ENCODE measurements at regions not wholly inside any gene's neighbourhood (a gene's known extent, or its start where the extent isn't known, plus 50 kb on each side); places are given as distances from the start of the nearest gene placed in this dataset.
A peak's percentile ranks its signal among the peaks of the same experiment; 100 is the strongest.

DNA sequence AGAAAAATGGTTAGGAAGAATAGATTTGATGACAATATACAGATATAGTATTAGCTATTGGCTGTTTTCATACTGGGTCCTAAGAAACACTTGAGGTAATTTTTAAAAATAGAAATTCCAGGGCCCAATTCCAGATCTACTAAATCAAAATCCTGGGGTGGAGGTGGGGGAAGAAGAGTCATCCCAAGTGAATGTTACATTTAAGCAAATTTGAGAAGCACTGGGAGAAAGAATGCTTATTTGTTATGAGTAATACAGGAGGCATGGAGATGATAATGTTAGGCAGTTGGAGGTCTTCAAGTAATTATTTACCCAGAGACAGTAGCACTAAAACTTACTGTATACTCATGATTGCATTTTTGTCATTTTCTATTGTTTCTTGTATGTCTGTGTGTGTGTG lies 93.0 kb upstream of the DAB2 start:
- DNase-seq (ENCODE audit: low read depth in 1 of 2, low spot score in 1 of 2) = peak; percentile 15 to 75
- H3K4me2 ChIP-seq = peak overlapping the region; percentile 64
- no peak overlapping the region for H3K4me3 ChIP-seq
- H3K4me1 ChIP-seq = peaks cover 54% of the 10 kb centered on the region
- H3K27ac ChIP-seq = peak overlapping the region in 1 of 2 experiments; percentile 63; a peak in 3 of 6 replicates
- CTCF ChIA-PET = interaction anchor here (0.7 to 1.5 kb wide), 4 partner anchors 9 to 93 kb away, joined by 3 to 6 read pairs (median 4); partner anchors contain the start of gene DAB2
- no peaks in the 10 kb centered on the region for H3K9me3 ChIP-seq
- POLR2A ChIA-PET = interaction anchor here (2.0 kb wide), 1 partner anchor 94 kb away, joined by 8 read pairs; the partner anchor contains the start of gene DAB2
- ATAC-seq = peak; percentile 91
- FAIRE-seq = peak; percentile 49
- TF ChIP-seq RNF2 (IDR thresholded peaks at IDR 0.05; ENCODE audit: borderline replicate concordance, low read depth) = no peak
- TF ChIP-seq, protein P1, sequence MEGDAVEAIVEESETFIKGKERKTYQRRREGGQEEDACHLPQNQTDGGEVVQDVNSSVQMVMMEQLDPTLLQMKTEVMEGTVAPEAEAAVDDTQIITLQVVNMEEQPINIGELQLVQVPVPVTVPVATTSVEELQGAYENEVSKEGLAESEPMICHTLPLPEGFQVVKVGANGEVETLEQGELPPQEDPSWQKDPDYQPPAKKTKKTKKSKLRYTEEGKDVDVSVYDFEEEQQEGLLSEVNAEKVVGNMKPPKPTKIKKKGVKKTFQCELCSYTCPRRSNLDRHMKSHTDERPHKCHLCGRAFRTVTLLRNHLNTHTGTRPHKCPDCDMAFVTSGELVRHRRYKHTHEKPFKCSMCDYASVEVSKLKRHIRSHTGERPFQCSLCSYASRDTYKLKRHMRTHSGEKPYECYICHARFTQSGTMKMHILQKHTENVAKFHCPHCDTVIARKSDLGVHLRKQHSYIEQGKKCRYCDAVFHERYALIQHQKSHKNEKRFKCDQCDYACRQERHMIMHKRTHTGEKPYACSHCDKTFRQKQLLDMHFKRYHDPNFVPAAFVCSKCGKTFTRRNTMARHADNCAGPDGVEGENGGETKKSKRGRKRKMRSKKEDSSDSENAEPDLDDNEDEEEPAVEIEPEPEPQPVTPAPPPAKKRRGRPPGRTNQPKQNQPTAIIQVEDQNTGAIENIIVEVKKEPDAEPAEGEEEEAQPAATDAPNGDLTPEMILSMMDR (IDR thresholded peaks at IDR 0.05) = no peak
- TF ChIP-seq FOSL2 (IDR thresholded peaks at IDR 0.05) = peak; percentile 92
- peak; percentile 88 for TF ChIP-seq FOSL2 (CRISPR knock-in tag; IDR thresholded peaks at IDR 0.05)
- no peak for TF ChIP-seq CBX2 (IDR thresholded peaks at IDR 0.05; ENCODE audit: borderline replicate concordance, low read depth)
- TF ChIP-seq, protein P2, sequence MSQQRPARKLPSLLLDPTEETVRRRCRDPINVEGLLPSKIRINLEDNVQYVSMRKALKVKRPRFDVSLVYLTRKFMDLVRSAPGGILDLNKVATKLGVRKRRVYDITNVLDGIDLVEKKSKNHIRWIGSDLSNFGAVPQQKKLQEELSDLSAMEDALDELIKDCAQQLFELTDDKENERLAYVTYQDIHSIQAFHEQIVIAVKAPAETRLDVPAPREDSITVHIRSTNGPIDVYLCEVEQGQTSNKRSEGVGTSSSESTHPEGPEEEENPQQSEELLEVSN (IDR thresholded peaks at IDR 0.05; ENCODE audit: borderline replicate concordance, low read depth) = no peak
- TF ChIP-seq NR3C1 (IDR thresholded peaks at IDR 0.05) = no peak
- TF ChIP-seq ESRRA (IDR thresholded peaks at IDR 0.05; ENCODE audit: borderline replicate concordance, low read length) = no peak
- TF ChIP-seq RAD21 (conservative IDR thresholded peaks at IDR 0.05 in 1 of 2, IDR thresholded peaks at IDR 0.05 in 1 of 2) = peak; percentile 10 to 31; a peak in 1 of 5 replicates
- TF ChIP-seq CHD4 (IDR thresholded peaks at IDR 0.05; ENCODE audit: borderline replicate concordance) = no peak
- TF ChIP-seq, protein P3, sequence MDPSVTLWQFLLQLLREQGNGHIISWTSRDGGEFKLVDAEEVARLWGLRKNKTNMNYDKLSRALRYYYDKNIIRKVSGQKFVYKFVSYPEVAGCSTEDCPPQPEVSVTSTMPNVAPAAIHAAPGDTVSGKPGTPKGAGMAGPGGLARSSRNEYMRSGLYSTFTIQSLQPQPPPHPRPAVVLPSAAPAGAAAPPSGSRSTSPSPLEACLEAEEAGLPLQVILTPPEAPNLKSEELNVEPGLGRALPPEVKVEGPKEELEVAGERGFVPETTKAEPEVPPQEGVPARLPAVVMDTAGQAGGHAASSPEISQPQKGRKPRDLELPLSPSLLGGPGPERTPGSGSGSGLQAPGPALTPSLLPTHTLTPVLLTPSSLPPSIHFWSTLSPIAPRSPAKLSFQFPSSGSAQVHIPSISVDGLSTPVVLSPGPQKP (IDR thresholded peaks at IDR 0.05; ENCODE audit: low read depth, low read length) = no peak
- TF ChIP-seq FOSB (CRISPR knock-in tag; IDR thresholded peaks at IDR 0.05) = no peak
- TF ChIP-seq, protein P4, sequence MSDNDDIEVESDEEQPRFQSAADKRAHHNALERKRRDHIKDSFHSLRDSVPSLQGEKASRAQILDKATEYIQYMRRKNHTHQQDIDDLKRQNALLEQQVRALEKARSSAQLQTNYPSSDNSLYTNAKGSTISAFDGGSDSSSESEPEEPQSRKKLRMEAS (IDR thresholded peaks at IDR 0.05) = peak; percentile 57; the same call in 1 of the 2 replicates
- TF ChIP-seq, protein P5, sequence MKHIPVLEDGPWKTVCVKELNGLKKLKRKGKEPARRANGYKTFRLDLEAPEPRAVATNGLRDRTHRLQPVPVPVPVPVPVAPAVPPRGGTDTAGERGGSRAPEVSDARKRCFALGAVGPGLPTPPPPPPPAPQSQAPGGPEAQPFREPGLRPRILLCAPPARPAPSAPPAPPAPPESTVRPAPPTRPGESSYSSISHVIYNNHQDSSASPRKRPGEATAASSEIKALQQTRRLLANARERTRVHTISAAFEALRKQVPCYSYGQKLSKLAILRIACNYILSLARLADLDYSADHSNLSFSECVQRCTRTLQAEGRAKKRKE (CRISPR knock-in tag; IDR thresholded peaks at IDR 0.05; ENCODE audit: low read depth) = no peak
- peak; percentile 61 to 70; a peak in 3 of 5 replicates for TF ChIP-seq EP300 (IDR thresholded peaks at IDR 0.05)
- TF ChIP-seq POLR2AphosphoS2 (conservative IDR thresholded peaks at IDR 0.05; ENCODE audit: low read length) = no peak
- TF ChIP-seq, protein P6, sequence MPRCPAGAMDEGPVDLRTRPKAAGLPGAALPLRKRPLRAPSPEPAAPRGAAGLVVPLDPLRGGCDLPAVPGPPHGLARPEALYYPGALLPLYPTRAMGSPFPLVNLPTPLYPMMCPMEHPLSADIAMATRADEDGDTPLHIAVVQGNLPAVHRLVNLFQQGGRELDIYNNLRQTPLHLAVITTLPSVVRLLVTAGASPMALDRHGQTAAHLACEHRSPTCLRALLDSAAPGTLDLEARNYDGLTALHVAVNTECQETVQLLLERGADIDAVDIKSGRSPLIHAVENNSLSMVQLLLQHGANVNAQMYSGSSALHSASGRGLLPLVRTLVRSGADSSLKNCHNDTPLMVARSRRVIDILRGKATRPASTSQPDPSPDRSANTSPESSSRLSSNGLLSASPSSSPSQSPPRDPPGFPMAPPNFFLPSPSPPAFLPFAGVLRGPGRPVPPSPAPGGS (IDR thresholded peaks at IDR 0.05) = peak; percentile 51; the same call in 1 of the 3 replicates
- no peak for TF ChIP-seq HEYL (CRISPR knock-in tag; IDR thresholded peaks at IDR 0.05)
- TF ChIP-seq JUNB (IDR thresholded peaks at IDR 0.05) = peak; percentile 91
- TF ChIP-seq ZFP36 (IDR thresholded peaks at IDR 0.05; ENCODE audit: borderline replicate concordance, partially characterized antibody) = no peak
- no peak for TF ChIP-seq TP53 (CRISPR knock-in tag; IDR thresholded peaks at IDR 0.05)
- TF ChIP-seq, protein P7, sequence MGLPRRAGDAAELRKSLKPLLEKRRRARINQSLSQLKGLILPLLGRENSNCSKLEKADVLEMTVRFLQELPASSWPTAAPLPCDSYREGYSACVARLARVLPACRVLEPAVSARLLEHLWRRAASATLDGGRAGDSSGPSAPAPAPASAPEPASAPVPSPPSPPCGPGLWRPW (IDR thresholded peaks at IDR 0.05) = peak; percentile 21; the same call in 1 of the 2 replicates
- TF ChIP-seq PHF8 (IDR thresholded peaks at IDR 0.05; ENCODE audit: borderline replicate concordance, low read depth) = no peak
- no peak for TF ChIP-seq BHLHE40 (IDR thresholded peaks at IDR 0.05; ENCODE audit: low read depth, low read length)
- no peak for TF ChIP-seq FOXS1 (CRISPR knock-in tag; IDR thresholded peaks at IDR 0.05)
- TF ChIP-seq NPAS2 (CRISPR knock-in tag; IDR thresholded peaks at IDR 0.05; ENCODE audit: borderline replicate concordance) = no peak
- no peak for TF ChIP-seq HOXB13 (CRISPR knock-in tag; IDR thresholded peaks at IDR 0.05; ENCODE audit: low read depth)
- peak; percentile 93; the same call in 1 of the 2 replicates for TF ChIP-seq GATA3 (IDR thresholded peaks at IDR 0.05; ENCODE audit: borderline replicate concordance)
- no peak for TF ChIP-seq NFE2L2 (conservative IDR thresholded peaks at IDR 0.05; ENCODE audit: low read length)
- peak in 1 of 2 experiments; percentile 63; a peak in 3 of 5 replicates for TF ChIP-seq JUN (IDR thresholded peaks at IDR 0.05)
- TF ChIP-seq CEBPB (IDR thresholded peaks at IDR 0.05) = peak in 1 of 2 experiments; percentile 48; a peak in 1 of 4 replicates
- TF ChIP-seq, protein P8, sequence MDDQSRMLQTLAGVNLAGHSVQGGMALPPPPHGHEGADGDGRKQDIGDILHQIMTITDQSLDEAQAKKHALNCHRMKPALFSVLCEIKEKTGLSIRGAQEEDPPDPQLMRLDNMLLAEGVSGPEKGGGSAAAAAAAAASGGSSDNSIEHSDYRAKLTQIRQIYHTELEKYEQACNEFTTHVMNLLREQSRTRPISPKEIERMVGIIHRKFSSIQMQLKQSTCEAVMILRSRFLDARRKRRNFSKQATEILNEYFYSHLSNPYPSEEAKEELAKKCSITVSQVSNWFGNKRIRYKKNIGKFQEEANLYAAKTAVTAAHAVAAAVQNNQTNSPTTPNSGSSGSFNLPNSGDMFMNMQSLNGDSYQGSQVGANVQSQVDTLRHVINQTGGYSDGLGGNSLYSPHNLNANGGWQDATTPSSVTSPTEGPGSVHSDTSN (IDR thresholded peaks at IDR 0.05) = no peak
- TF ChIP-seq CBX8 (IDR thresholded peaks at IDR 0.05) = no peak
- peak; percentile 26; the same call in 1 of the 3 replicates for TF ChIP-seq SMC3 (IDR thresholded peaks at IDR 0.05)
- TF ChIP-seq HDAC2 (IDR thresholded peaks at IDR 0.05) = no peak
- TF ChIP-seq EHF (CRISPR knock-in tag; IDR thresholded peaks at IDR 0.05) = no peak
- no peak for TF ChIP-seq CHD2 (IDR thresholded peaks at IDR 0.05; ENCODE audit: low read length, partially characterized antibody)
